GM10266 (cell line): ENCODE measurements at regions not wholly inside any gene's neighbourhood (a gene's known extent, or its start where the extent isn't known, plus 50 kb on each side); places are given as distances from the start of the nearest gene placed in this dataset.

Experiments used
- DNase-seq: peaks from one replicate; pipeline ENCODE4 v3.0.0; 2012; ENCODE audit errors: extremely low spot score
- TF ChIP-seq, protein P1 (sequence below): IDR thresholded peaks from 2 replicates; pipeline ENCODE4 v1.5.1; 2012; ENCODE audit warnings: mild to moderate bottlenecking, low read depth; ENCODE audit not compliant: control insufficient read depth, insufficient read depth; ENCODE audit errors: missing control alignments

DNA sequence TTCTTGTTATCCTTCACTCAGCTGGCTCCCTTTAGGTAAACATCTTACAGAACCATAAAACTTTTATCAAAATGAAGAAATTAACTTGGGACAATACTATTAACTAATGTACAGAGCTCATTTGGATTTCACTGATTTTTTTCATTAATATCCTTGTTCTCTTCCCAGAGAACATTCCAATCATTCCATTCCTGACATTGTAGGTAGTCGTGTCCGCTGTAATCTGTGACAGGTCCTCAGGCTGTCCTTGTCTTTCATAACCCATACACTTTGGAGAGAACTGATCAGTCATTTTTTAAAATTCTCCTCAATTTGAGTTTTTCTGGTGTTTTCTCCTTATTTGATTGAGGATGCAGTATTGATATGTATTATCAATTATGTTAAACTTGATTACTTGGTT, 916.8 kb downstream of the GALC start:
- DNase-seq = no peak
- TF ChIP-seq, protein P1, sequence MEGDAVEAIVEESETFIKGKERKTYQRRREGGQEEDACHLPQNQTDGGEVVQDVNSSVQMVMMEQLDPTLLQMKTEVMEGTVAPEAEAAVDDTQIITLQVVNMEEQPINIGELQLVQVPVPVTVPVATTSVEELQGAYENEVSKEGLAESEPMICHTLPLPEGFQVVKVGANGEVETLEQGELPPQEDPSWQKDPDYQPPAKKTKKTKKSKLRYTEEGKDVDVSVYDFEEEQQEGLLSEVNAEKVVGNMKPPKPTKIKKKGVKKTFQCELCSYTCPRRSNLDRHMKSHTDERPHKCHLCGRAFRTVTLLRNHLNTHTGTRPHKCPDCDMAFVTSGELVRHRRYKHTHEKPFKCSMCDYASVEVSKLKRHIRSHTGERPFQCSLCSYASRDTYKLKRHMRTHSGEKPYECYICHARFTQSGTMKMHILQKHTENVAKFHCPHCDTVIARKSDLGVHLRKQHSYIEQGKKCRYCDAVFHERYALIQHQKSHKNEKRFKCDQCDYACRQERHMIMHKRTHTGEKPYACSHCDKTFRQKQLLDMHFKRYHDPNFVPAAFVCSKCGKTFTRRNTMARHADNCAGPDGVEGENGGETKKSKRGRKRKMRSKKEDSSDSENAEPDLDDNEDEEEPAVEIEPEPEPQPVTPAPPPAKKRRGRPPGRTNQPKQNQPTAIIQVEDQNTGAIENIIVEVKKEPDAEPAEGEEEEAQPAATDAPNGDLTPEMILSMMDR = no peak

DNA sequence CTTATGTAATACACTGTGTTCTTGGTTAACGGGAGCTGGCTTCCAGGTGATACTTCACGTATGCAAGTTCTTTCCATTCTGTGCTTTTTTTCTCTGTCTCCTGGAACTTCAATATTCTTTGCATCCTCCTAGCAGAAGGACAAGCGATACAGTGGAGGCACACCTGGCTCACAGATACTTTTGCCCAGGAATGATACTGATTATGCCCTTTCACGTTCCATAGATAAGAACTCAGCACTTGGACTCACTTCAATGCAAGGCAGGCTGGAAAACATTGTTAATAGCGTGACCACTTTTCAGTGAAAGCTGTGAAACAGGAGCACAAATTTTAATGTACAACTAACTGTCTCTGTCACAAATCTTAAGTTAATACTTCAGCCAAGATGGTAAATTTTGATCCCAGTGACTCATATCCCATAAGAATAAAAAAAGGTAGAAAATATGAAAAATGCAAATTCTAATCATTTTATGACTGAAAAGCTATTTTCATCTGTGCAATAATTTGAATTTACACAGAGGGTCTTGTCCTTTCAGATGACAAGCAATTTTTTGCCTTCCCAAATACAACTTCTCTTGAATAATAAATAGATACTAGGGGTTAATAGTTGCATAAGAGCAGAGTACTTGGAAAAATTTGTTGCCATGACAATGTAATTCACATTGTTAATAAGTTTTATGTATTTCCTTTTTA, 919.0 kb downstream of the GALC start:
- TF ChIP-seq, protein P1 = no peak
- no peak for DNase-seq

DNA sequence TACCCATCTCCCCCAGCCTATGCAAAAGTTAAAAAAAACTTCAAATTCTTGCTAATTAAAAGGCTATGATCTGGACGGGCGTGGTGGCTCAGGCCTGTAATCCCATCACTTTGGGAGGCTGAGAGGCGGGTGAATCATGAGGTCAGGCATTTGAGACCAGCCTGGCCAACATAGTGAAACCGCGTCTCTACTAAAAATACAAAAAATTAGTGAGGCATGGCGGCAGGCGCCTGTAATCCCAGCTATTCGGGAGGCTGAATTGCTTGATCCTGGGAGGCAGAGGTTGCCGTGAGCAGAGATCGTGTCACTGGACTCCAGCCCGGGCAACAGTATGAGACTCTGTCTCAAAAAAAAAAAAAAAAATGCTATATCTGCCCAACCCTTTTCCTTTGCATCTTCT, 925.4 kb downstream of the GALC start:
- TF ChIP-seq, protein P1 = no peak
- DNase-seq = no peak

DNA sequence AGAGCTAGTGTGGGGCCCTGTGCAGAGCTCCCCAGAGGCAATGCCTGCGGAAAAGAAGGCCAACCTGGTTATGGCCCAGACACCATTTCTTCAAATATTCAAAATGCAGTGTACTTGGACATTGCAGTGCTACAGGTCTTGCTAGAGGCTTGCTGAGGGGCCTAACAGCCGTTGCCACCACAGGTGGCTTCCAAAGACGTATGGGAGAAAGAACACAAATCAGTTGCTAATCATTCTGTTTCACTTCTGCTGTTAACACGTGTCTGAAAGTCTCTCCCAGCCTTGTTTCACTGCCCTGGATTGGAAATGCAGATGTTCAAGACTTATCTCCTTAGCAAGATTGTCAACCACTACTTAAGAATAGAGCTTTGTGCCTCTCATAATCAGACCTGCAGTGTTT, 925.9 kb downstream of the GALC start:
- TF ChIP-seq, protein P1 = no peak
- no peak for DNase-seq

DNA sequence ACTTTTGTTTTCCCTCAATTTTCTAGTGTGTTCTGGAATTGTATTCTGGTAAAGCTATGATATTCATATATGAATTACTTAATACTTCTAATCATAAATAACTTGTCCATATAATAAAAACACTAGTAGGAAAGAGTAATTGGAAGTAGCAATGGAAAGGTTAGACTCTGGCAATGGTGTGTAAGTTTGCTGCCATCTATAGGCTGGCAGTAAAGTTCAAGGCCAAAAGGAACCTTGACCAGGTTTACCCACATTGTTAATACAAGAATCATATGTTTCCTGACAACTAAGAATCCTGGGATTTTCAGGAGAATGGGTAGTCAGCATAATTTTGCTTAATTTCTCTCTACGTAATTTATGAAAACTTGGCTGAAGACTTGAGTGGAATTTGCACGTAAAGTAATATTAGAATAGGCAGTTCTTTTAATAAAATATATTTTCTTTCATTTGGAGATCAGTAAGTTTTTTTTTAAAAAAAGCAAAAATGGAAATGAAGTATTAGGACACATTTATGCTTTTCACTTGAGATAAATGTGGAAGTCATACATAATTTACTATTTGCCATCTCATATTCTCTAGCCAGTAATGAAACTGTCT, 926.7 kb downstream of the GALC start:
- DNase-seq = no peak
- TF ChIP-seq, protein P1 = no peak

DNA sequence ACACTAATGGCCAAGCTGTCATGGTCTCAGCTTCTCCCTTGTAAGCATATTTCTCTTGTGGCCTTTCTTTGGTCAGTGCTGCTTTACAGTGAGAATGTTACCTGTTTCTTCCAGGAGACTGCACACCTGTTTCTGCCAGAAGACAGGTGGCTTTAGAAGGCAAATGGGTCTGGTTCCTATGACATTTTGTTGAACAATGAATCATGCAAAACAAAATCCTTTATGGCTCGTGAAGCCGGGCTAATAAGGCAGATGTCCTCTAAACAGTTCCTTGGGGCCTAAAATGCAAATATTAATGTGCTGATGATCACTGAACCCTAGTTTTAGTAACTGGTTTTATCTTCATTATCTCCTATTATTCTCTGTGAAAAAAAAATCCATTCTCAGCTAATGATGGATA, 927.6 kb downstream of the GALC start:
- TF ChIP-seq, protein P1 = no peak
- no peak for DNase-seq

DNA sequence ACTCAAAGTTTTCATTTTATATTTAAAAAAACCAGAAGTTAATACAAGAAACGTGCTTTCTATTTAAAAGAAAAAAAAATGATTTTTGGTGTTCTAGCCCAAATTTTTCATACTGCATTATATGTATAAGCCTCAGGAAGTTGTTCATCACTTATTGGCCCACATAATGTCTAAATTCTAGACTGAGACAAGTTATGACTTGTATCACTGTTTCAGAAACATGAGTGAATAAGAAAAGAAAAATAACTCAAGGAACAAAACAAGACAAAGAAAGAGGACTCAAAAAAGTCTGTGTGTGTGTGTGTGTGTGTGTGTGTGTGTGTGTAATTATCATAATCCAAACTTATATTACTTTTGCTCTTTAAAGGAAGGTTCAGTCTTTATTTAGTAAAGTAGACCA, 929.8 kb downstream of the GALC start:
- DNase-seq = no peak
- TF ChIP-seq, protein P1 = no peak
